ENCODE measurements at regions not wholly inside any gene's neighbourhood (a gene's known extent, or its start where the extent isn't known, plus 50 kb on each side); places are given as distances from the start of the nearest gene placed in this dataset.

- DNase-seq (ENCODE audit: low spot score) = peak; percentile 33
Observed at GRCh38 chr2:104444392-104444791, 409.5 kb upstream of the POU3F3 start.

GRCh38 chr2:104444889-104445288 is 409.0 kb upstream of the POU3F3 start:
- DNase-seq (ENCODE audit: low spot score) = no peak

- no peak for DNase-seq (ENCODE audit: low spot score)
Observed at GRCh38 chr2:104447831-104448434, 406.0 kb upstream of the POU3F3 start.

- DNase-seq (ENCODE audit: low spot score) = no peak
Observed at GRCh38 chr2:104448661-104449440, 405.1 kb upstream of the POU3F3 start.

GRCh38 chr2:104452558-104452957 is 401.4 kb upstream of the POU3F3 start:
- DNase-seq (ENCODE audit: low spot score) = no peak

GRCh38 chr2:104462731-104463130 is 391.2 kb upstream of the POU3F3 start:
- DNase-seq (ENCODE audit: low spot score) = no peak

- no peak for DNase-seq (ENCODE audit: low spot score)
Observed at GRCh38 chr2:104465981-104466380, 387.9 kb upstream of the POU3F3 start.

GRCh38 chr2:104468846-104469245 is 385.1 kb upstream of the POU3F3 start:
- DNase-seq (ENCODE audit: low spot score) = no peak

- no peak for DNase-seq (ENCODE audit: low spot score)
Observed at GRCh38 chr2:104472076-104472475, 381.8 kb upstream of the POU3F3 start.

GRCh38 chr2:104473546-104473945 is 380.4 kb upstream of the POU3F3 start:
- DNase-seq (ENCODE audit: low spot score) = no peak

GRCh38 chr2:104474716-104475115 is 379.2 kb upstream of the POU3F3 start:
- DNase-seq (ENCODE audit: low spot score) = no peak

- DNase-seq (ENCODE audit: low spot score) = no peak
Observed at GRCh38 chr2:104476075-104476474, 377.8 kb upstream of the POU3F3 start.

GRCh38 chr2:104476563-104476988 is 377.3 kb upstream of the POU3F3 start:
- DNase-seq (ENCODE audit: low spot score) = no peak

GRCh38 chr2:104481341-104481740 is 372.6 kb upstream of the POU3F3 start:
- DNase-seq (ENCODE audit: low spot score) = no peak

- no peak for DNase-seq (ENCODE audit: low spot score)
Observed at GRCh38 chr2:104487366-104487765, 366.5 kb upstream of the POU3F3 start.

- no peak for DNase-seq (ENCODE audit: low spot score)
Observed at GRCh38 chr2:104493698-104494097, 360.2 kb upstream of the POU3F3 start.

- DNase-seq (ENCODE audit: low spot score) = no peak
Observed at GRCh38 chr2:104501342-104501741, 352.6 kb upstream of the POU3F3 start.

GRCh38 chr2:104501929-104502328 is 352.0 kb upstream of the POU3F3 start:
- DNase-seq (ENCODE audit: low spot score) = no peak

- DNase-seq (ENCODE audit: low spot score) = no peak
Observed at GRCh38 chr2:104502901-104503300, 351.0 kb upstream of the POU3F3 start.

- DNase-seq (ENCODE audit: low spot score) = no peak
Observed at GRCh38 chr2:104504331-104505073, 349.4 kb upstream of the POU3F3 start.

- no peak for DNase-seq (ENCODE audit: low spot score)
Observed at GRCh38 chr2:104518256-104518655, 335.7 kb upstream of the POU3F3 start.

- no peak for DNase-seq (ENCODE audit: low spot score)
Observed at GRCh38 chr2:104521247-104521646, 332.7 kb upstream of the POU3F3 start.

- no peak for DNase-seq (ENCODE audit: low spot score)
Observed at GRCh38 chr2:104523921-104524320, 330.0 kb upstream of the POU3F3 start.
